ENCODE measurements at regions not wholly inside any gene's neighbourhood (a gene's known extent, or its start where the extent isn't known, plus 50 kb on each side); places are given as distances from the start of the nearest gene placed in this dataset.
"Not testable (repeated sequence)": the region's sequence is repeated elsewhere in the genome, so short reads cannot be mapped to it uniquely, and the experiment has no call there.

- not testable (repeated sequence) for TF ChIP-seq NR3C1 (CRISPR knock-in tag; IDR thresholded peaks at IDR 0.05); POLR2AphosphoS5 (IDR thresholded peaks at IDR 0.05; ENCODE audit: low read depth, low read length); RAD21 (CRISPR knock-in tag; IDR thresholded peaks at IDR 0.05); CTCF (CRISPR knock-in tag; IDR thresholded peaks at IDR 0.05); PBX3 (CRISPR knock-in tag; IDR thresholded peaks at IDR 0.05; ENCODE audit: borderline replicate concordance); ZNF317 (CRISPR knock-in tag; IDR thresholded peaks at IDR 0.05); ZNF136 (CRISPR knock-in tag; IDR thresholded peaks at IDR 0.05; ENCODE audit: low read depth); ZNF274 (CRISPR knock-in tag; IDR thresholded peaks at IDR 0.05); EZH2 (conservative IDR thresholded peaks at IDR 0.05; ENCODE audit: low read depth, low read length); ZNF337 (CRISPR knock-in tag; IDR thresholded peaks at IDR 0.05; ENCODE audit: borderline replicate concordance, low read depth)
- TF ChIP-seq, protein P1, sequence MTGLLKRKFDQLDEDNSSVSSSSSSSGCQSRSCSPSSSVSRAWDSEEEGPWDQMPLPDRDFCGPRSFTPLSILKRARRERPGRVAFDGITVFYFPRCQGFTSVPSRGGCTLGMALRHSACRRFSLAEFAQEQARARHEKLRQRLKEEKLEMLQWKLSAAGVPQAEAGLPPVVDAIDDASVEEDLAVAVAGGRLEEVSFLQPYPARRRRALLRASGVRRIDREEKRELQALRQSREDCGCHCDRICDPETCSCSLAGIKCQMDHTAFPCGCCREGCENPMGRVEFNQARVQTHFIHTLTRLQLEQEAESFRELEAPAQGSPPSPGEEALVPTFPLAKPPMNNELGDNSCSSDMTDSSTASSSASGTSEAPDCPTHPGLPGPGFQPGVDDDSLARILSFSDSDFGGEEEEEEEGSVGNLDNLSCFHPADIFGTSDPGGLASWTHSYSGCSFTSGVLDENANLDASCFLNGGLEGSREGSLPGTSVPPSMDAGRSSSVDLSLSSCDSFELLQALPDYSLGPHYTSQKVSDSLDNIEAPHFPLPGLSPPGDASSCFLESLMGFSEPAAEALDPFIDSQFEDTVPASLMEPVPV (CRISPR knock-in tag; IDR thresholded peaks at IDR 0.05), result not testable (repeated sequence)
- TF ChIP-seq, protein P2, sequence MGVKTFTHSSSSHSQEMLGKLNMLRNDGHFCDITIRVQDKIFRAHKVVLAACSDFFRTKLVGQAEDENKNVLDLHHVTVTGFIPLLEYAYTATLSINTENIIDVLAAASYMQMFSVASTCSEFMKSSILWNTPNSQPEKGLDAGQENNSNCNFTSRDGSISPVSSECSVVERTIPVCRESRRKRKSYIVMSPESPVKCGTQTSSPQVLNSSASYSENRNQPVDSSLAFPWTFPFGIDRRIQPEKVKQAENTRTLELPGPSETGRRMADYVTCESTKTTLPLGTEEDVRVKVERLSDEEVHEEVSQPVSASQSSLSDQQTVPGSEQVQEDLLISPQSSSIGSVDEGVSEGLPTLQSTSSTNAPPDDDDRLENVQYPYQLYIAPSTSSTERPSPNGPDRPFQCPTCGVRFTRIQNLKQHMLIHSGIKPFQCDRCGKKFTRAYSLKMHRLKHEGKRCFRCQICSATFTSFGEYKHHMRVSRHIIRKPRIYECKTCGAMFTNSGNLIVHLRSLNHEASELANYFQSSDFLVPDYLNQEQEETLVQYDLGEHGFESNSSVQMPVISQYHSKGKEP (CRISPR knock-in tag; IDR thresholded peaks at IDR 0.05), result not testable (repeated sequence)
Measured at GRCh38 chr3:124348555-124348954, 356.6 kb upstream of the ROPN1 start.

Measured in HepG2 (cell line).